H1 (cell line): ENCODE measurements at regions not wholly inside any gene's neighbourhood (a gene's known extent, or its start where the extent isn't known, plus 50 kb on each side); places are given as distances from the start of the nearest gene placed in this dataset.
"Not testable (repeated sequence)": the region's sequence is repeated elsewhere in the genome, so short reads cannot be mapped to it uniquely, and the experiment has no call there.

Experiments
- CTCF ChIA-PET: fragments of 300-600 bp; sonication (Branson Sonifier 250); formaldehyde crosslinking; loops from one replicate; lab custom pipeline; 2021; ENCODE audit not compliant: partially characterized antibody; lab: Charles Lee
- POLR2A ChIA-PET: fragments of 300-600 bp; sonication (Branson Sonifier 250); formaldehyde crosslinking; loops from one replicate; lab custom pipeline; 2021; ENCODE audit warnings: inconsistent platforms; ENCODE audit not compliant: partially characterized antibody; lab: Charles Lee
- DNase-seq, 2 experiments: peaks; one replicate each; pipeline versions ENCODE4 v3.0.0 to v3.0.0-alpha.2; 2010 to 2022; ENCODE audit warnings: low spot score in 2 of 2, low read depth in 1 of 2, mixed read lengths in 1 of 2
- FAIRE-seq: peaks from 2 replicates; lab custom pipeline; 2011; peaks lifted over from hg19 to GRCh38; lab: Jason Lieb, UNC
- H2AFZ ChIP-seq: 2 replicates; pipeline ENCODE4 v1.8.1; 2012; ENCODE audit warnings: low read length, inconsistent platforms
- H2AK5ac ChIP-seq: 2 replicates; pipeline ENCODE4 v1.6.1; 2013; ENCODE audit warnings: low read depth, low read length
- H2BK120ac ChIP-seq: replicated peaks from 2 replicates; pipeline ENCODE3; 2013; ENCODE audit warnings: low read depth, low read length, inconsistent platforms
- H2BK12ac ChIP-seq: 2 replicates; pipeline ENCODE4 v1.6.1; 2013; ENCODE audit warnings: low read depth, low read length
- H2BK15ac ChIP-seq: 2 replicates; pipeline ENCODE4 v1.6.1; 2013; ENCODE audit warnings: low read length
- H2BK20ac ChIP-seq: 2 replicates; pipeline ENCODE4 v1.6.1; 2013; ENCODE audit warnings: low read length
- H2BK5ac ChIP-seq: 2 replicates; pipeline ENCODE4 v1.6.1; 2013; ENCODE audit warnings: low read depth, low read length
- H3K14ac ChIP-seq: 2 replicates; pipeline ENCODE4 v1.6.1; 2013; ENCODE audit warnings: inconsistent platforms; ENCODE audit not compliant: insufficient read length
- H3K18ac ChIP-seq: 2 replicates; pipeline ENCODE4 v1.6.1; 2013; ENCODE audit warnings: low read length; ENCODE audit errors: extremely low read depth
- H3K23ac ChIP-seq: 2 replicates; pipeline ENCODE4 v1.6.1; 2013; ENCODE audit warnings: inconsistent platforms; ENCODE audit not compliant: insufficient read length
- H3K23me2 ChIP-seq: 2 replicates; pipeline ENCODE4 v1.6.1; 2013; ENCODE audit warnings: low read depth, low read length
- H3K27ac ChIP-seq: 2 replicates; pipeline ENCODE4 v1.6.1; 2011; ENCODE audit warnings: low read depth, low read length, inconsistent platforms
- H3K27me3 ChIP-seq, 4 experiments: replicated peaks in 1 of 4; 1 replicate in 1 of 4; 2 replicates in 3 of 4; pipeline versions ENCODE4 v1.6.1 to v1.8.1; 2011 to 2013; ENCODE audit warnings: low read length in 3 of 4, mild to moderate bottlenecking in 3 of 4, inconsistent platforms in 2 of 4, mixed read lengths in 2 of 4, moderate library complexity in 1 of 4; ENCODE audit not compliant: control insufficient read depth in 3 of 4, insufficient read depth in 3 of 4; ENCODE audit errors: extremely low read depth in 1 of 4
- H3K36me3 ChIP-seq, 4 experiments: 2 replicates each; pipeline versions ENCODE4 v1.6.1 to v1.8.1; 2011 to 2013; ENCODE audit warnings: mild to moderate bottlenecking in 4 of 4, low read length in 3 of 4, moderate library complexity in 2 of 4, control low read depth in 1 of 4, inconsistent platforms in 1 of 4; ENCODE audit not compliant: insufficient read depth in 4 of 4, control insufficient read depth in 2 of 4
- H3K4ac ChIP-seq: replicated peaks from 2 replicates; pipeline ENCODE3; 2013; ENCODE audit warnings: low read length, low read depth, mixed read lengths, inconsistent platforms; ENCODE audit not compliant: insufficient read length
- H3K4me1 ChIP-seq, 4 experiments: replicated peaks in 1 of 4; 1 replicate in 1 of 4; 2 replicates in 3 of 4; pipeline versions ENCODE4 v1.6.1 to v1.8.1; 2011 to 2013; ENCODE audit warnings: low read length in 3 of 4, inconsistent platforms in 2 of 4, mixed read lengths in 1 of 4; ENCODE audit not compliant: insufficient read depth in 4 of 4, control insufficient read depth in 3 of 4
- H3K4me2 ChIP-seq, 2 experiments: 2 replicates each; pipeline versions ENCODE4 v1.6.1 to v1.8.1; 2011 to 2013; ENCODE audit warnings: low read depth in 2 of 2, low read length in 2 of 2, control low read depth in 1 of 2, inconsistent platforms in 1 of 2, mild to moderate bottlenecking in 1 of 2; ENCODE audit not compliant: insufficient read depth in 1 of 2
- H3K4me3 ChIP-seq, 4 experiments: fragments of 200-600, 300-600 bp in 1 of 4; sonication (generic), shearing (Covaris generic), sonication (Bioruptor Twin) in 1 of 4; 2 replicates each; pipeline versions ENCODE4 v1.5.1 to v1.8.1; 2011 to 2016; ENCODE audit warnings: low read length in 4 of 4, low read depth in 3 of 4, control low read depth in 2 of 4, inconsistent platforms in 2 of 4, mild to moderate bottlenecking in 2 of 4, mixed read lengths in 1 of 4, moderate library complexity in 1 of 4; ENCODE audit not compliant: insufficient read depth in 2 of 4; ENCODE audit errors: extremely low read depth in 1 of 4
- H3K56ac ChIP-seq: replicated peaks from 2 replicates; pipeline ENCODE3; 2013; ENCODE audit warnings: low read depth, mild to moderate bottlenecking, mixed read lengths, low read length, inconsistent platforms; ENCODE audit not compliant: insufficient read length
- H3K79me1 ChIP-seq: 2 replicates; pipeline ENCODE4 v1.6.1; 2013; ENCODE audit warnings: low read depth, low read length, control low read depth
- H3K79me2 ChIP-seq, 2 experiments: 2 replicates each; pipeline versions ENCODE4 v1.6.1 to v1.8.1; 2012 to 2013; ENCODE audit warnings: low read length in 2 of 2, mild to moderate bottlenecking in 2 of 2, inconsistent platforms in 1 of 2; ENCODE audit not compliant: insufficient read depth in 2 of 2, control insufficient read depth in 1 of 2
- H3K9ac ChIP-seq, 4 experiments: replicated peaks in 1 of 4; 1 replicate in 1 of 4; 2 replicates in 3 of 4; pipeline versions ENCODE4 v1.6.1 to v1.8.1; 2011 to 2013; ENCODE audit warnings: low read depth in 3 of 4, low read length in 3 of 4, control low read depth in 2 of 4, mild to moderate bottlenecking in 2 of 4, moderate library complexity in 2 of 4, inconsistent platforms in 1 of 4; ENCODE audit errors: extremely low read depth in 1 of 4
- H3K9me3 ChIP-seq, 2 experiments: 2 replicates each; pipeline versions ENCODE4 v1.6.1 to v1.8.1; 2012 to 2013; ENCODE audit warnings: mild to moderate bottlenecking in 2 of 2, moderate library complexity in 2 of 2, control low read depth in 1 of 2, inconsistent platforms in 1 of 2, low read depth in 1 of 2, low read length in 1 of 2, mixed read lengths in 1 of 2; ENCODE audit not compliant: insufficient read depth in 2 of 2
- H4K20me1 ChIP-seq, 2 experiments: replicated peaks in 1 of 2; 2 replicates each; pipeline versions ENCODE3 to v1.8.1; 2011 to 2013; ENCODE audit warnings: inconsistent platforms in 2 of 2, low read length in 2 of 2, mild to moderate bottlenecking in 1 of 2; ENCODE audit not compliant: insufficient read depth in 2 of 2, control insufficient read depth in 1 of 2
- H4K5ac ChIP-seq: 2 replicates; pipeline ENCODE4 v1.6.1; 2013; ENCODE audit warnings: low read length, low read depth, mixed read lengths, inconsistent platforms; ENCODE audit not compliant: insufficient read length
- H4K8ac ChIP-seq: 2 replicates; pipeline ENCODE4 v1.8.0; 2013; ENCODE audit warnings: mild to moderate bottlenecking, moderate library complexity, low read length, inconsistent platforms; ENCODE audit not compliant: insufficient read depth; ENCODE audit errors: extremely low read depth
- H4K91ac ChIP-seq: replicated peaks from 2 replicates; pipeline ENCODE3; 2013; ENCODE audit warnings: low read length, mixed read lengths, inconsistent platforms; ENCODE audit not compliant: insufficient read length
- TAF1 ChIP-seq: IDR thresholded peaks from 2 replicates; pipeline ENCODE4 v1.6.1; 2011; ENCODE audit warnings: mild to moderate bottlenecking, low read depth, low read length
- WGBS, 2 experiments: shearing (Covaris generic) in 1 of 2; methylation state at CpG; one replicate each; pipeline versions ENCODE4 v1.1.6 to v1.1.7; 2013 to 2015; ENCODE audit warnings: low lambda C conversion rate in 2 of 2, mixed read lengths in 2 of 2, inconsistent platforms in 1 of 2, low coverage in 1 of 2, missing lambda C conversion rate in 1 of 2; ENCODE audit not compliant: insufficient replicate concordance in 2 of 2, insufficient coverage in 1 of 2, insufficient read length in 1 of 2; ENCODE audit errors: extremely low coverage in 1 of 2, missing lambda C conversion rate in 1 of 2; 5-methylcytosine and 5-hydroxymethylcytosine counted together

DNA sequence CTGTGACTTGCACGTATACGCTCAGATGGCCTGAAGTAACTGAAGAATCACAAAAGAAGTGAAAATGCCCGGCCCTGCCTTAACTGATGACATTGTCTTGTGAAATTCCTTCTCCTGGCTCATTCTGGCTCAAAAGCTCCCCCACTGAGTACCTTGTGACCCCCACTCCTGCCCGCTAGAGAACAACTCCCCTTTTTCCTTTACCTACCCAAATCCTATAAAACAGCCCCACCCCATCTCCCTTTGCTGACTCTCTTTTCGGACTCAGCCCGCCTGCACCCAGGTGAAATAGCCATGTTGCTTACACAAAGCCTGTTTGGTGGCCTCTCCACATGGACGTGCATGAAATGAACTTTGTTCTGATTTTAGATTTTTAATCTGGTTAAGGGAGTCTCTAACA is 81.3 kb downstream of the EBNA1BP2 start:
- POLR2A ChIA-PET, result interaction anchor here (0.7 to 1.8 kb wide), 7 partner anchors 11 to 179 kb away, joined by 3 to 6 read pairs (median 3); no protein-coding TSS in a partner anchor
- H3K23ac ChIP-seq, result not testable (repeated sequence)

More for the DNA sequence above, 81.3 kb downstream of the EBNA1BP2 start:
- not testable (repeated sequence) for H3K79me2 ChIP-seq, H3K27me3 ChIP-seq, H4K8ac ChIP-seq, H3K4ac ChIP-seq, H3K14ac ChIP-seq, H3K18ac ChIP-seq, H2BK15ac ChIP-seq, H4K20me1 ChIP-seq, H3K9me3 ChIP-seq, H3K23me2 ChIP-seq, H3K9ac ChIP-seq, H2BK12ac ChIP-seq, H4K91ac ChIP-seq, H2AFZ ChIP-seq, H3K36me3 ChIP-seq, H3K27ac ChIP-seq, H3K56ac ChIP-seq, H2BK120ac ChIP-seq, FAIRE-seq, H3K79me1 ChIP-seq, H2BK20ac ChIP-seq, H2AK5ac ChIP-seq, H4K5ac ChIP-seq
- Histone ChIP-seq H2BK5ac (peak overlapping the region; percentile 89; the same call in 1 of the 2 replicates), H3K4me2 (peak overlapping the region; percentile 43 to 48; a peak in 1 of 4 replicates), H3K4me3 (peak overlapping the region in 1 of 4 experiments; percentile 31; a peak in 1 of 8 replicates), H3K4me1 (peaks cover 2 to 11% (median 7%) of the 10 kb centered on the region in 4 experiments; a peak in 4 of 7 replicates)
- WGBS, 2 experiments, result 6% methylated on average over 7 of the region's 7 CpGs; no CpG with 5 or more reads in 1 of the 2 experiments
- peak in 1 of 2 experiments; percentile 54 for DNase-seq
- CTCF ChIA-PET, result interaction anchor here (0.5 to 2.6 kb wide), 4 partner anchors 16 to 746 kb away, joined by 3 to 13 read pairs (median 6); no protein-coding TSS in a partner anchor
- peak; percentile 29; the same call in 1 of the 2 replicates for TF ChIP-seq TAF1
